PC-9 (cell line): ENCODE measurements at regions not wholly inside any gene's neighbourhood (a gene's known extent, or its start where the extent isn't known, plus 50 kb on each side); places are given as distances from the start of the nearest gene placed in this dataset.
A peak's percentile ranks its signal among the peaks of the same experiment; 100 is the strongest.

Experiments used
- BruUV-seq: library from RNA; stranded (reverse); fragments of 400-500 nt; replicated peaks from 2 replicates; lab custom pipeline; 2021; lab: Mats Ljungman, UMichigan
- CTCF ChIA-PET: fragments of 300-600 bp; sonication (Branson Sonifier 250); formaldehyde crosslinking; loops from one replicate; lab custom pipeline; 2022; ENCODE audit warnings: antibody characterized with exemption; lab: Charles Lee
- POLR2A ChIA-PET: fragments of 300-600 bp; sonication (Branson Sonifier 250); formaldehyde crosslinking; loops from one replicate; lab custom pipeline; 2022; ENCODE audit warnings: antibody characterized with exemption; ENCODE audit not compliant: unreplicated experiment; lab: Charles Lee
- DNase-seq, 2 experiments: peaks; one replicate each; pipeline versions ENCODE4 v3.0.0 to v3.0.0-alpha.2; 2015 to 2022; ENCODE audit warnings: mixed read lengths in 1 of 2
- H2AFZ ChIP-seq: fragments of 200-600 bp; sonication (generic); 2 replicates; pipeline ENCODE4 v1.8.1; 2017; ENCODE audit warnings: antibody characterized with exemption
- H3F3A ChIP-seq: fragments of 200-600 bp; sonication (generic); 2 replicates; pipeline ENCODE4 v1.8.1; 2017; ENCODE audit warnings: antibody characterized with exemption, mild to moderate bottlenecking, low read depth; ENCODE audit not compliant: insufficient read depth
- H3K27ac ChIP-seq: fragments of 200-600 bp; sonication (generic); 2 replicates; pipeline ENCODE4 v1.6.1; 2016; ENCODE audit warnings: mixed run types
- H3K27me3 ChIP-seq: fragments of 200-600 bp; sonication (generic); 2 replicates; pipeline ENCODE4 v1.6.1; 2016; ENCODE audit warnings: low read depth, mixed run types; ENCODE audit not compliant: insufficient read depth
- H3K36me3 ChIP-seq: fragments of 200-600 bp; sonication (generic); 2 replicates; pipeline ENCODE4 v1.6.1; 2016; ENCODE audit warnings: low read depth, mixed run types
- H3K4me1 ChIP-seq: fragments of 200-600 bp; sonication (generic); replicated peaks from 2 replicates; pipeline ENCODE4 v1.6.1; 2016; ENCODE audit warnings: mixed run types; ENCODE audit not compliant: insufficient read depth
- H3K4me2 ChIP-seq: fragments of 200-600 bp; sonication (generic); 2 replicates; pipeline ENCODE4 v1.6.1; 2017; ENCODE audit warnings: mixed run types
- H3K4me3 ChIP-seq: fragments of 200-600 bp; sonication (generic); 2 replicates; pipeline ENCODE4 v1.6.1; 2016; ENCODE audit warnings: mixed run types
- H3K79me2 ChIP-seq: fragments of 200-600 bp; sonication (generic); 2 replicates; pipeline ENCODE4 v1.6.1; 2017; ENCODE audit warnings: low read depth, mixed run types
- H3K9me2 ChIP-seq: fragments of 200-600 bp; sonication (generic); 2 replicates; pipeline ENCODE4 v1.8.1; 2017; ENCODE audit warnings: mild to moderate bottlenecking; ENCODE audit not compliant: insufficient read depth
- H3K9me3 ChIP-seq: fragments of 200-600 bp; sonication (generic); 2 replicates; pipeline ENCODE4 v1.8.1; 2016; ENCODE audit warnings: low read depth; ENCODE audit not compliant: insufficient read depth
- H4K20me1 ChIP-seq: fragments of 200-600 bp; sonication (generic); 2 replicates; pipeline ENCODE4 v1.8.1; 2017; ENCODE audit not compliant: insufficient read depth
- CTCF ChIP-seq: fragments of 200-600 bp; sonication (generic); conservative IDR thresholded peaks from 2 replicates; pipeline ENCODE4 v1.6.1; 2017; ENCODE audit warnings: mixed run types, antibody characterized with exemption, mild to moderate bottlenecking, moderate library complexity
- EZH2 ChIP-seq: fragments of 200-600 bp; sonication (generic); IDR thresholded peaks from 2 replicates; pipeline ENCODE4 v1.8.0; 2017; ENCODE audit warnings: antibody characterized with exemption, low read depth
- intact Hi-C: fragments of 100-400 bp; cut with micrococcal nuclease; formaldehyde crosslinking; loops from one replicate; pipeline ENCODE4 v1.10.0; 2022; ENCODE audit not compliant: unreplicated experiment

- DNase-seq = no peak
- Histone ChIP-seq H3K27me3 (no peaks in the 10 kb centered on the region), H3K27ac (0 out of 2 replicates have a peak overlapping the region, but pooled peaks have one; percentile 43), H3K9me3 (no peaks in the 10 kb centered on the region), H4K20me1 (no peaks in the 10 kb centered on the region), H3K4me1 (no peaks in the 10 kb centered on the region), H3K9me2 (no peaks in the 10 kb centered on the region), H3K36me3 (no peaks in the 10 kb centered on the region), H3K79me2 (no peaks in the 10 kb centered on the region), H3K4me3 (no peak overlapping the region), H2AFZ (no peak overlapping the region), H3F3A (no peaks in the 10 kb centered on the region), H3K4me2 (no peak overlapping the region)
- no peak for TF ChIP-seq CTCF
- no peak for TF ChIP-seq EZH2
- POLR2A ChIA-PET = no interaction called here
- intact Hi-C loops = no loop called here
- CTCF ChIA-PET = no interaction called here
- no TSS peak for BruUV-seq
Observed at GRCh38 chr4:164467493-164467892, 286.4 kb upstream of the SMIM31 start.

DNA sequence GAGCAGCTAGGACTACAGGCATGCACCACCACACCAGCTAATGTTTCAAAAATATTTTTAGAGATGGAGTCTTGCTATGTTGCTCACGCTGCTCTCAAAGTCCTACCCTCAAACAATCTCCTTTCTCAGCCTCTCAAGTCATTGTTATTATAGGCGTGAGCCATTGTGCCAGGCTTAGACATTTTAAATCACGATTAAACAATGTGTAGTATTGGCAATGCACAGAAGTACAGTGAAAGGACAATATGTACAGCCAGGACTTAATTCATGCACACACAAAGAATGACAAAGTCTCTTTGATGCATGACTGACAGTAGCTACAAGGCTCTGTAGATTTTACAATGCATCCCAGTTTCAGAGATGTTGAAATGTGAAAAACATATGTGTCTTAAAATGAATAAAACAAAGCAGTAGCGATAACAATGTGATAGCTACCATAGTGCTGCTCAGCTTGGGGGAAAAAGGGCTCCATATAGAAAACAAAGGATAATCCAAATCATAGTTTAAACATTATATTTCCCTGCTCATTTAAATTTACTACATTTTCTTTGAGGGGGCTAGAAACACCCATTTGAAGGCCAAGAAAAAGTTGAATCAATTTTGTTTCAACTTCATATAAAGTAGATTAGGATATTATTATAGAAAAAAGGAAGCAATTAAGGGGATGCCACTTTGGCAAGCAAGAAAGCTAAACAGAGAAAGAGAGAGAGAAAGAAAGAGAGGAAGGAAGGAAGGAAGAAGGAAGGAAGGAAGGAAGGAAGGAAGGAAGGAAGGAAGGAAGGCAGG, 272.4 kb upstream of the SMIM31 start:
- Histone ChIP-seq H3K4me3 (no peak overlapping the region), H3K79me2 (no peaks in the 10 kb centered on the region), H3K9me3 (no peaks in the 10 kb centered on the region), H3K4me1 (no peaks in the 10 kb centered on the region), H2AFZ (no peak overlapping the region), H3F3A (no peaks in the 10 kb centered on the region), H3K27ac (no peak overlapping the region), H3K27me3 (no peaks in the 10 kb centered on the region), H4K20me1 (no peaks in the 10 kb centered on the region), H3K4me2 (no peak overlapping the region), H3K9me2 (no peaks in the 10 kb centered on the region), H3K36me3 (no peaks in the 10 kb centered on the region)
- intact Hi-C loops = no loop called here
- TF ChIP-seq CTCF (no peak), EZH2 (no peak)
- BruUV-seq = no TSS peak
- POLR2A ChIA-PET = no interaction called here
- CTCF ChIA-PET = no interaction called here
- DNase-seq = no peak

GRCh38 chr4:164482092-164482404, 271.9 kb upstream of the SMIM31 start:
- no peak for DNase-seq
- ChIA-PET CTCF (no interaction called here), POLR2A (no interaction called here)
- H3K4me1 ChIP-seq = no peaks in the 10 kb centered on the region
- no peaks in the 10 kb centered on the region for H3K9me3 ChIP-seq
- intact Hi-C loops = no loop called here
- no peaks in the 10 kb centered on the region for H3K79me2 ChIP-seq
- no peak overlapping the region for H3K4me2 ChIP-seq
- H3F3A ChIP-seq = no peaks in the 10 kb centered on the region
- H2AFZ ChIP-seq = no peak overlapping the region
- H3K27ac ChIP-seq = no peak overlapping the region
- H3K9me2 ChIP-seq = no peaks in the 10 kb centered on the region
- TF ChIP-seq EZH2 (no peak), CTCF (no peak)
- BruUV-seq = no TSS peak
- no peaks in the 10 kb centered on the region for H3K27me3 ChIP-seq
- H3K4me3 ChIP-seq = no peak overlapping the region
- H3K36me3 ChIP-seq = no peaks in the 10 kb centered on the region
- H4K20me1 ChIP-seq = no peaks in the 10 kb centered on the region
